ENCODE measurements at regions not wholly inside any gene's neighbourhood (a gene's known extent, or its start where the extent isn't known, plus 50 kb on each side); places are given as distances from the start of the nearest gene placed in this dataset.

- WGBS (ENCODE audit: insufficient coverage): 100% methylated on average over 1 of the region's 4 CpGs
- CTCF ChIA-PET: no interaction called here
- DNase-seq: no peak
Measured at GRCh38 chr3:39664931-39665330, 144.5 kb upstream of the MYRIP start.

GRCh38 chr3:39665441-39665840 lies 144.0 kb upstream of the MYRIP start:
- no peak overlapping the region for H3K4me2 ChIP-seq (replicated peaks; ENCODE audit: low read depth, low read length, poor library complexity, severe bottlenecking)
- H3K9me3 ChIP-seq (ENCODE audit: control extremely low read depth in 1 of 3, control insufficient read depth in 2 of 3, insufficient read depth in 1 of 3, low read length in 2 of 3): no peaks in the 10 kb centered on the region
- peaks cover 2% of the 10 kb centered on the region for H3K27me3 Mint-ChIP-seq
- CTCF ChIA-PET: interaction anchor here (0.6 kb wide), 1 partner anchor 408 kb away, joined by 3 read pairs; no protein-coding TSS in a partner anchor
- POLR2A ChIA-PET: no interaction called here
- H4K20me1 ChIP-seq (ENCODE audit: control insufficient read depth, insufficient read depth, low read length, poor library complexity, severe bottlenecking): no peaks in the 10 kb centered on the region
- H3K9me3 Mint-ChIP-seq (ENCODE audit: insufficient read depth): no peaks in the 10 kb centered on the region
- H3K79me2 ChIP-seq (ENCODE audit: control insufficient read depth, insufficient read depth, low read length): no peaks in the 10 kb centered on the region
- H3K36me3 ChIP-seq (replicated peaks in 1 of 2; ENCODE audit: control extremely low read depth in 1 of 2, control insufficient read depth in 1 of 2, extremely low read depth in 1 of 2, insufficient read depth in 2 of 2, low read length in 1 of 2): no peaks in the 10 kb centered on the region
- no peaks in the 10 kb centered on the region for H3K27me3 ChIP-seq (replicated peaks in 1 of 4; ENCODE audit: control extremely low read depth in 1 of 4, control insufficient read depth in 3 of 4, insufficient read depth in 4 of 4, low read length in 3 of 4)
- H3K27ac Mint-ChIP-seq: no peak overlapping the region
- TF ChIP-seq EZH2 (IDR thresholded peaks at IDR 0.05; ENCODE audit: borderline replicate concordance, insufficient read depth, low read depth, low read length, poor library complexity, severe bottlenecking): no peak
- no peak for TF ChIP-seq CTCF (IDR thresholded peaks at IDR 0.05)
- no peak overlapping the region for H3K4me3 Mint-ChIP-seq
- H3K9ac ChIP-seq (ENCODE audit: low read length): no peak overlapping the region
- H3K4me1 Mint-ChIP-seq: no peaks in the 10 kb centered on the region
- no peak overlapping the region for H3K27ac ChIP-seq (ENCODE audit: low read length in 2 of 2)
- intact Hi-C loops (cut with micrococcal nuclease): no loop called here
- DNase-seq (no peak), ATAC-seq (ENCODE audit: low read depth) (no peak)
- no peaks in the 10 kb centered on the region for H3K4me1 ChIP-seq (ENCODE audit: control insufficient read depth in 2 of 2, insufficient read depth in 2 of 2, low read length in 2 of 2)
- no peak overlapping the region for H3K4me3 ChIP-seq (ENCODE audit: control extremely low read depth in 1 of 5, extremely low read depth in 1 of 5, insufficient read depth in 1 of 5, low read depth in 2 of 5, low read length in 4 of 5)
- H2AFZ ChIP-seq (ENCODE audit: insufficient read depth, low read depth, low read length, poor library complexity, severe bottlenecking): no peak overlapping the region

More at GRCh38 chr3:39664931-39665330, 144.5 kb upstream of the MYRIP start:
- H4K20me1 ChIP-seq (ENCODE audit: control insufficient read depth, insufficient read depth, low read length, poor library complexity, severe bottlenecking): no peaks in the 10 kb centered on the region
- no peaks in the 10 kb centered on the region for H3K4me1 Mint-ChIP-seq
- intact Hi-C loops (cut with micrococcal nuclease): no loop called here
- no peaks in the 10 kb centered on the region for H3K36me3 ChIP-seq (replicated peaks in 1 of 2; ENCODE audit: control extremely low read depth in 1 of 2, control insufficient read depth in 1 of 2, extremely low read depth in 1 of 2, insufficient read depth in 2 of 2, low read length in 1 of 2)
- H3K27ac Mint-ChIP-seq: no peak overlapping the region
- no peak for TF ChIP-seq EZH2 (IDR thresholded peaks at IDR 0.05; ENCODE audit: borderline replicate concordance, insufficient read depth, low read depth, low read length, poor library complexity, severe bottlenecking)
- TF ChIP-seq CTCF (IDR thresholded peaks at IDR 0.05): no peak
- no peaks in the 10 kb centered on the region for H3K79me2 ChIP-seq (ENCODE audit: control insufficient read depth, insufficient read depth, low read length)
- no peak overlapping the region for H3K4me3 Mint-ChIP-seq
- H3K9me3 Mint-ChIP-seq (ENCODE audit: insufficient read depth): no peaks in the 10 kb centered on the region
- H3K27ac ChIP-seq (ENCODE audit: low read length in 2 of 2): no peak overlapping the region
- peaks cover 3% of the 10 kb centered on the region for H3K27me3 Mint-ChIP-seq
- H3K4me2 ChIP-seq (replicated peaks; ENCODE audit: low read depth, low read length, poor library complexity, severe bottlenecking): no peak overlapping the region
- H3K9me3 ChIP-seq (ENCODE audit: control extremely low read depth in 1 of 3, control insufficient read depth in 2 of 3, insufficient read depth in 1 of 3, low read length in 2 of 3): no peaks in the 10 kb centered on the region
- no peak overlapping the region for H3K4me3 ChIP-seq (ENCODE audit: control extremely low read depth in 1 of 5, extremely low read depth in 1 of 5, insufficient read depth in 1 of 5, low read depth in 2 of 5, low read length in 4 of 5)
- no peak overlapping the region for H2AFZ ChIP-seq (ENCODE audit: insufficient read depth, low read depth, low read length, poor library complexity, severe bottlenecking)
- H3K9ac ChIP-seq (ENCODE audit: low read length): no peak overlapping the region
- ATAC-seq (ENCODE audit: low read depth): no peak
- POLR2A ChIA-PET: no interaction called here
- no peaks in the 10 kb centered on the region for H3K27me3 ChIP-seq (replicated peaks in 1 of 4; ENCODE audit: control extremely low read depth in 1 of 4, control insufficient read depth in 3 of 4, insufficient read depth in 4 of 4, low read length in 3 of 4)
- no peaks in the 10 kb centered on the region for H3K4me1 ChIP-seq (ENCODE audit: control insufficient read depth in 2 of 2, insufficient read depth in 2 of 2, low read length in 2 of 2)
